ENCODE measurements at regions not wholly inside any gene's neighbourhood (a gene's known extent, or its start where the extent isn't known, plus 50 kb on each side); places are given as distances from the start of the nearest gene placed in this dataset.

DNA sequence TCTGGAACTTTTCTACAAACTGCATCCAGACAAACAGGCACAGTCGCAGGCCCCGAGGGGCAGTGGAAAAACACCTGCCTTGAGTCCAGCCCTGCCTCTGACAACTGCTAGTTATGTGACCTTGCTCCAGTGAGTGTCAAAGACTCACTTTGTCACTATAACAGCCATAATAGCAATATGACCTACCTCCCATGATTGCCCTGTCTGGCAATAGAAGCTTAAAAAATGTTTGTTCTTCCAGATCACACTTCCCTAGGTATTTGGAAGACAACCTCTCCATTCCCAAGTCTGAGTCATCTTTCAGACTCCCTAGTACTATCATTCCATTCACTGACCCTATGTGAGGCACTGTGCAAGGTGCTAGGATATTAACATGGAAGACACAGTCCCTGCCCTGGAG lies 74.5 kb downstream of the RPL27A start:
- Histone ChIP-seq H3K79me2 (ENCODE audit: low read depth) (no peaks in the 10 kb centered on the region), H3K27me3 (ENCODE audit: insufficient read depth, low read depth) (no peaks in the 10 kb centered on the region), H3K36me3 (ENCODE audit: low read depth) (no peaks in the 10 kb centered on the region), H2AFZ (no peak overlapping the region), H4K20me1 (ENCODE audit: insufficient read depth) (no peaks in the 10 kb centered on the region), H3K4me1 (replicated peaks; ENCODE audit: insufficient read depth) (no peaks in the 10 kb centered on the region), H3K4me3 (no peak overlapping the region), H3K4me2 (no peak overlapping the region), H3F3A (ENCODE audit: insufficient read depth, low read depth) (no peaks in the 10 kb centered on the region), H3K9me3 (ENCODE audit: insufficient read depth, low read depth) (no peaks in the 10 kb centered on the region), H3K9me2 (ENCODE audit: insufficient read depth) (no peaks in the 10 kb centered on the region), H3K27ac (no peak overlapping the region)
- no peak for DNase-seq
- no peak for TF ChIP-seq EZH2 (IDR thresholded peaks at IDR 0.05; ENCODE audit: low read depth)
- no peak for TF ChIP-seq CTCF (conservative IDR thresholded peaks at IDR 0.05)
- no TSS peak for BruUV-seq (replicated peaks)
- CTCF ChIA-PET, result no interaction called here
- intact Hi-C loops (cut with micrococcal nuclease; ENCODE audit: unreplicated experiment), result no loop called here
- POLR2A ChIA-PET (ENCODE audit: unreplicated experiment), result interaction anchor here (0.5 to 0.6 kb wide), 2 partner anchors 77 to 969 kb away, joined by 3 to 8 read pairs; no protein-coding TSS in a partner anchor

DNA sequence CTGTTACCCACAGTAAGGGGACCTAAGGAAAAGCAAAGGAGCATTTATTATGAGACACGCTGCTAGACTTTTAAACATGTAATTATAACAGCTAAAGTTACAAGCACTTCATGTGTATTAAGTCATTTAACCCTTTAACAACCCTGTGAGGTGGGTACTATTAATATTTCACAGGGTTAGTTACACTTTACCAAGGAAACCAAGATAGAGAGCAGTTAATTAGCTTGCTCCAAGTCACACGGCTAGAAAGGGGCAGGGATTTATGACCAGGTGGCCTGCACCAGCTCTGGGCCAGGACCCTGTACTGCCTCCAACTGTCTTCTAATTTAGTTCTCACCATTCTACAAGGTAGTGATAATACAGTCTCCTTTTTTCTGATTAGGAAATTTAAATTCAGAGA lies 74.9 kb downstream of the RPL27A start:
- no peak overlapping the region for H3K27ac ChIP-seq

GRCh38 chr11:8758619-8759169 lies 76.1 kb downstream of the RPL27A start:
- Histone ChIP-seq H3K79me2 (ENCODE audit: low read depth) (no peaks in the 10 kb centered on the region), H3K4me1 (replicated peaks; ENCODE audit: insufficient read depth) (no peaks in the 10 kb centered on the region), H2AFZ (no peak overlapping the region), H3K27ac (no peak overlapping the region), H4K20me1 (ENCODE audit: insufficient read depth) (no peaks in the 10 kb centered on the region), H3K4me2 (no peak overlapping the region), H3K36me3 (ENCODE audit: low read depth) (no peaks in the 10 kb centered on the region), H3K9me3 (ENCODE audit: insufficient read depth, low read depth) (no peaks in the 10 kb centered on the region), H3K9me2 (ENCODE audit: insufficient read depth) (no peaks in the 10 kb centered on the region), H3K4me3 (no peak overlapping the region), H3K27me3 (ENCODE audit: insufficient read depth, low read depth) (no peaks in the 10 kb centered on the region), H3F3A (ENCODE audit: insufficient read depth, low read depth) (no peaks in the 10 kb centered on the region)
- ChIA-PET CTCF (interaction anchor here (0.6 kb wide), 1 partner anchor 9 kb away, joined by 3 read pairs; no protein-coding TSS in a partner anchor), POLR2A (ENCODE audit: unreplicated experiment) (no interaction called here)
- BruUV-seq (replicated peaks), result no TSS peak
- no peak for DNase-seq
- TF ChIP-seq EZH2 (IDR thresholded peaks at IDR 0.05; ENCODE audit: low read depth) (no peak), CTCF (conservative IDR thresholded peaks at IDR 0.05) (no peak)
- intact Hi-C loops (cut with micrococcal nuclease; ENCODE audit: unreplicated experiment), result no loop called here

More for the DNA sequence above, 74.9 kb downstream of the RPL27A start:
- no peak for DNase-seq
- intact Hi-C loops (cut with micrococcal nuclease; ENCODE audit: unreplicated experiment), result no loop called here
- Histone ChIP-seq H2AFZ (no peak overlapping the region), H3K79me2 (ENCODE audit: low read depth) (no peaks in the 10 kb centered on the region), H3K9me2 (ENCODE audit: insufficient read depth) (no peaks in the 10 kb centered on the region), H3K27me3 (ENCODE audit: insufficient read depth, low read depth) (no peaks in the 10 kb centered on the region), H3F3A (ENCODE audit: insufficient read depth, low read depth) (no peaks in the 10 kb centered on the region), H3K4me1 (replicated peaks; ENCODE audit: insufficient read depth) (no peaks in the 10 kb centered on the region), H3K4me3 (no peak overlapping the region), H3K9me3 (ENCODE audit: insufficient read depth, low read depth) (no peaks in the 10 kb centered on the region), H4K20me1 (ENCODE audit: insufficient read depth) (no peaks in the 10 kb centered on the region), H3K36me3 (ENCODE audit: low read depth) (no peaks in the 10 kb centered on the region), H3K4me2 (no peak overlapping the region)
- TF ChIP-seq EZH2 (IDR thresholded peaks at IDR 0.05; ENCODE audit: low read depth), result no peak
- no peak for TF ChIP-seq CTCF (conservative IDR thresholded peaks at IDR 0.05)
- BruUV-seq (replicated peaks), result no TSS peak
- CTCF ChIA-PET, result interaction anchor here (0.6 kb wide), 1 partner anchor 26 kb away, joined by 3 read pairs; no protein-coding TSS in a partner anchor
- POLR2A ChIA-PET (ENCODE audit: unreplicated experiment), result interaction anchor here (0.5 to 0.6 kb wide), 2 partner anchors 77 to 969 kb away, joined by 3 to 8 read pairs; no protein-coding TSS in a partner anchor
